Esophagus (tissue), 2 donors: ENCODE measurements at regions not wholly inside any gene's neighbourhood (a gene's known extent, or its start where the extent isn't known, plus 50 kb on each side); places are given as distances from the start of the nearest gene placed in this dataset.

Source experiments
- H3K27ac ChIP-seq, 2 donors: one replicate each; pipeline ENCODE4 v1.5.1; 2013; ENCODE audit warnings: low read depth in 2 of 2, mild to moderate bottlenecking in 2 of 2, inconsistent platforms in 1 of 2, low read length in 1 of 2, moderate library complexity in 1 of 2
- H3K27me3 ChIP-seq, 2 donors: one replicate each; pipeline ENCODE4 v1.6.1; 2013; ENCODE audit warnings: low read length in 2 of 2, control low read depth in 1 of 2, mild to moderate bottlenecking in 1 of 2; ENCODE audit not compliant: insufficient read depth in 2 of 2, control insufficient read depth in 1 of 2
- H3K36me3 ChIP-seq, 2 donors: one replicate each; pipeline ENCODE4 v1.6.1; 2013; ENCODE audit warnings: low read length in 1 of 2; ENCODE audit not compliant: control insufficient read depth in 2 of 2, insufficient read depth in 2 of 2
- H3K4me1 ChIP-seq, 2 donors: one replicate each; pipeline ENCODE4 v1.6.1; 2013; ENCODE audit warnings: low read length in 1 of 2; ENCODE audit not compliant: control insufficient read depth in 2 of 2, insufficient read depth in 2 of 2
- H3K4me3 ChIP-seq, 2 donors: one replicate each; pipeline ENCODE4 v1.5.1; 2013; ENCODE audit warnings: low read length in 2 of 2, mild to moderate bottlenecking in 2 of 2, low read depth in 1 of 2, moderate library complexity in 1 of 2
- H3K9me3 ChIP-seq, 2 donors: one replicate each; pipeline ENCODE4 v1.6.1; 2013; ENCODE audit warnings: mild to moderate bottlenecking in 2 of 2, low read depth in 1 of 2, low read length in 1 of 2, moderate library complexity in 1 of 2; ENCODE audit not compliant: control insufficient read depth in 2 of 2, insufficient read depth in 1 of 2
- whole genome bisulfite sequencing, 2 donors: extraction: QIAGEN DNeasy Blood & Tissue Kit; methylation state at CpG; one replicate each; pipeline ENCODE4 v1.1.7; 2013; 5-methylcytosine and 5-hydroxymethylcytosine counted together
- donor health status: healthy with polysubstance abuse.
- donor health status: Bipolar disorder and iron deficiency.

GRCh38 chr17:53150101-53150698 lies 672.5 kb upstream of the KIF2B start:
- no peaks in the 10 kb centered on the region for H3K4me1 ChIP-seq
- H3K27me3 ChIP-seq: no peaks in the 10 kb centered on the region
- no peaks in the 10 kb centered on the region for H3K9me3 ChIP-seq
- 56 to 63% methylated on average over 2 of the region's 2 CpGs for WGBS, 2 donors
- no peak overlapping the region for H3K27ac ChIP-seq
- H3K36me3 ChIP-seq: no peaks in the 10 kb centered on the region
- H3K4me3 ChIP-seq: no peak overlapping the region

- Histone ChIP-seq H3K4me3 (no peak overlapping the region), H3K9me3 (no peaks in the 10 kb centered on the region), H3K27me3 (no peaks in the 10 kb centered on the region), H3K4me1 (no peaks in the 10 kb centered on the region), H3K27ac (no peak overlapping the region), H3K36me3 (no peaks in the 10 kb centered on the region)
- WGBS, 2 donors: 79 to 83% methylated on average over 3 of the region's 3 CpGs
Measured at GRCh38 chr17:53149316-53149715, 673.4 kb upstream of the KIF2B start.

- Histone ChIP-seq H3K4me1 (no peaks in the 10 kb centered on the region), H3K9me3 (no peaks in the 10 kb centered on the region), H3K4me3 (no peak overlapping the region), H3K27ac (no peak overlapping the region), H3K36me3 (no peaks in the 10 kb centered on the region), H3K27me3 (no peaks in the 10 kb centered on the region)
- 73 to 78% methylated on average over 1 of the region's 1 CpG for WGBS, 2 donors
Measured at GRCh38 chr17:53148058-53148457, 674.7 kb upstream of the KIF2B start.

- WGBS, 2 donors: 39 to 44% methylated on average over 3 of the region's 3 CpGs
- Histone ChIP-seq H3K9me3 (no peaks in the 10 kb centered on the region), H3K27me3 (no peaks in the 10 kb centered on the region), H3K36me3 (no peaks in the 10 kb centered on the region), H3K4me1 (no peaks in the 10 kb centered on the region), H3K27ac (no peak overlapping the region), H3K4me3 (no peak overlapping the region)
Measured at GRCh38 chr17:53142890-53143289, 679.8 kb upstream of the KIF2B start.

- WGBS, 2 donors: 85 to 87% methylated on average over 3 of the region's 3 CpGs
- Histone ChIP-seq H3K4me3 (no peak overlapping the region), H3K36me3 (no peaks in the 10 kb centered on the region), H3K9me3 (no peaks in the 10 kb centered on the region), H3K4me1 (no peaks in the 10 kb centered on the region), H3K27ac (no peak overlapping the region), H3K27me3 (no peaks in the 10 kb centered on the region)
Measured at GRCh38 chr17:53141731-53142130, 681.0 kb upstream of the KIF2B start.

GRCh38 chr17:53141280-53141679 lies 681.4 kb upstream of the KIF2B start:
- 58 to 60% methylated on average over 3 of the region's 3 CpGs for WGBS, 2 donors
- no peaks in the 10 kb centered on the region for H3K36me3 ChIP-seq

GRCh38 chr17:53137869-53138268 lies 684.9 kb upstream of the KIF2B start:
- Histone ChIP-seq H3K4me1 (no peaks in the 10 kb centered on the region), H3K27me3 (no peaks in the 10 kb centered on the region), H3K9me3 (no peaks in the 10 kb centered on the region), H3K4me3 (no peak overlapping the region), H3K36me3 (no peaks in the 10 kb centered on the region), H3K27ac (no peak overlapping the region)

More at GRCh38 chr17:53141280-53141679, 681.4 kb upstream of the KIF2B start:
- no peak overlapping the region for H3K4me3 ChIP-seq
- no peaks in the 10 kb centered on the region for H3K27me3 ChIP-seq
- H3K9me3 ChIP-seq: no peaks in the 10 kb centered on the region
- no peaks in the 10 kb centered on the region for H3K4me1 ChIP-seq
- H3K27ac ChIP-seq: no peak overlapping the region

- Histone ChIP-seq H3K9me3 (no peaks in the 10 kb centered on the region), H3K36me3 (no peaks in the 10 kb centered on the region), H3K4me1 (no peaks in the 10 kb centered on the region), H3K4me3 (no peak overlapping the region), H3K27ac (no peak overlapping the region), H3K27me3 (no peaks in the 10 kb centered on the region)
- WGBS, 2 donors: 61 to 66% methylated on average over 3 of the region's 3 CpGs
Measured at GRCh38 chr17:53135969-53136368, 686.8 kb upstream of the KIF2B start.

GRCh38 chr17:53134548-53134947 lies 688.2 kb upstream of the KIF2B start:
- WGBS, 2 donors: 45 to 63% methylated on average over 5 of the region's 5 CpGs

GRCh38 chr17:53133876-53134275 lies 688.9 kb upstream of the KIF2B start:
- Histone ChIP-seq H3K4me3 (no peak overlapping the region), H3K27ac (no peak overlapping the region), H3K9me3 (no peaks in the 10 kb centered on the region), H3K36me3 (no peaks in the 10 kb centered on the region), H3K4me1 (no peaks in the 10 kb centered on the region), H3K27me3 (no peaks in the 10 kb centered on the region)
- 37 to 39% methylated on average over 5 of the region's 5 CpGs for WGBS, 2 donors

More at GRCh38 chr17:53134548-53134947, 688.2 kb upstream of the KIF2B start:
- no peaks in the 10 kb centered on the region for H3K4me1 ChIP-seq
- H3K27ac ChIP-seq: no peak overlapping the region
- H3K36me3 ChIP-seq: no peaks in the 10 kb centered on the region
- H3K27me3 ChIP-seq: no peaks in the 10 kb centered on the region
- H3K4me3 ChIP-seq: no peak overlapping the region
- no peaks in the 10 kb centered on the region for H3K9me3 ChIP-seq
